A673 (cell line): ENCODE measurements at regions not wholly inside any gene's neighbourhood (a gene's known extent, or its start where the extent isn't known, plus 50 kb on each side); places are given as distances from the start of the nearest gene placed in this dataset.
"Not testable (repeated sequence)": the region's sequence is repeated elsewhere in the genome, so short reads cannot be mapped to it uniquely, and the experiment has no call there.

ENCODE experiments used
- BruUV-seq: library from RNA; stranded (reverse); fragments of 400-500 nt; replicated peaks from 2 replicates; lab custom pipeline; 2021; lab: Mats Ljungman, UMichigan
- CTCF ChIA-PET: fragments of 300-600 bp; sonication (Branson Sonifier 250); formaldehyde crosslinking; loops from one replicate; lab custom pipeline; 2022; ENCODE audit warnings: antibody characterized with exemption; lab: Charles Lee
- POLR2A ChIA-PET: fragments of 300-600 bp; sonication (Branson Sonifier 250); formaldehyde crosslinking; loops from one replicate; lab custom pipeline; 2022; ENCODE audit warnings: antibody characterized with exemption; ENCODE audit not compliant: low non-redundant PET; lab: Charles Lee
- DNase-seq: peaks from one replicate; pipeline ENCODE4 v3.0.0-alpha.2; 2015; ENCODE audit warnings: low spot score
- H3K27ac ChIP-seq: fragments of 200-600 bp; sonication (generic); 2 replicates; pipeline ENCODE4 v1.5.1; 2016; ENCODE audit warnings: mixed run types, low read depth, mild to moderate bottlenecking, mixed read lengths, antibody characterized with exemption, low read length; ENCODE audit not compliant: poor library complexity, severe bottlenecking
- H3K27me3 ChIP-seq: fragments of 200-600 bp; sonication (generic); replicated peaks from 2 replicates; pipeline ENCODE4 v1.6.1; 2017; ENCODE audit warnings: mixed run types, low read depth, mild to moderate bottlenecking, mixed read lengths, antibody characterized with exemption, low read length; ENCODE audit not compliant: insufficient read depth, poor library complexity
- H3K36me3 ChIP-seq: fragments of 200-600 bp; sonication (generic); 2 replicates; pipeline ENCODE4 v1.6.1; 2016; ENCODE audit warnings: mixed run types, mild to moderate bottlenecking, mixed read lengths, antibody characterized with exemption, low read length; ENCODE audit not compliant: insufficient read depth, poor library complexity, severe bottlenecking
- H3K4me1 ChIP-seq: fragments of 200-600 bp; sonication (generic); 2 replicates; pipeline ENCODE4 v1.6.1; 2017; ENCODE audit warnings: mixed run types, mild to moderate bottlenecking, mixed read lengths, antibody characterized with exemption, low read length; ENCODE audit not compliant: insufficient read depth, poor library complexity, severe bottlenecking
- H3K4me3 ChIP-seq: fragments of 200-600 bp; sonication (generic); 2 replicates; pipeline ENCODE4 v1.5.1; 2016; ENCODE audit warnings: low read depth, mixed run types, mild to moderate bottlenecking, mixed read lengths, low read length; ENCODE audit not compliant: poor library complexity, severe bottlenecking
- H3K9me3 ChIP-seq: fragments of 200-600 bp; sonication (generic); 2 replicates; pipeline ENCODE4 v1.6.1; 2016; ENCODE audit warnings: mixed run types, low read depth, mild to moderate bottlenecking, mixed read lengths, antibody characterized with exemption, low read length; ENCODE audit not compliant: poor library complexity, severe bottlenecking
- CTCF ChIP-seq: fragments of 300-800, 200-600 bp; sonication (generic); conservative IDR thresholded peaks from 2 replicates; pipeline ENCODE4 v1.5.1; 2017; ENCODE audit warnings: low read depth, mild to moderate bottlenecking, antibody characterized with exemption, low read length, moderate library complexity, mixed read lengths
- EZH2 ChIP-seq: fragments of 200-600 bp; sonication (generic); IDR thresholded peaks from 2 replicates; pipeline ENCODE4 v1.6.1; 2017; ENCODE audit warnings: borderline replicate concordance, low read depth, mild to moderate bottlenecking, mixed read lengths, antibody characterized with exemption, low read length; ENCODE audit not compliant: poor library complexity, severe bottlenecking
- intact Hi-C: fragments of 100-400 bp; cut with micrococcal nuclease; formaldehyde crosslinking; loops from one replicate; pipeline ENCODE4 v1.10.0; 2022; ENCODE audit not compliant: unreplicated experiment

GRCh38 chr3:104360038-104360437 is 1006.7 kb upstream of the ALCAM start:
- Histone ChIP-seq H3K27ac (no peak overlapping the region), H3K4me1 (no peaks in the 10 kb centered on the region), H3K27me3 (no peaks in the 10 kb centered on the region), H3K9me3 (no peaks in the 10 kb centered on the region), H3K4me3 (no peak overlapping the region), H3K36me3 (no peaks in the 10 kb centered on the region)
- no TSS peak for BruUV-seq
- intact Hi-C loops: no loop called here
- DNase-seq: peak; percentile 35
- POLR2A ChIA-PET: no interaction called here
- CTCF ChIA-PET: no interaction called here
- TF ChIP-seq CTCF: no peak
- no peak for TF ChIP-seq EZH2

GRCh38 chr3:104361748-104362147 is 1005.0 kb upstream of the ALCAM start:
- H3K36me3 ChIP-seq, POLR2A ChIA-PET, H3K9me3 ChIP-seq, CTCF ChIA-PET, H3K27ac ChIP-seq, H3K27me3 ChIP-seq, BruUV-seq, DNase-seq, H3K4me1 ChIP-seq, H3K4me3 ChIP-seq, intact Hi-C loops: not testable (repeated sequence)

GRCh38 chr3:104362319-104362718 is 1004.4 kb upstream of the ALCAM start:
- intact Hi-C loops: no loop called here
- no TSS peak for BruUV-seq
- H3K4me3 ChIP-seq: no peak overlapping the region
- CTCF ChIA-PET: no interaction called here
- no peaks in the 10 kb centered on the region for H3K4me1 ChIP-seq
- no peak for DNase-seq
- no peaks in the 10 kb centered on the region for H3K9me3 ChIP-seq
- no peaks in the 10 kb centered on the region for H3K27me3 ChIP-seq
- H3K36me3 ChIP-seq: no peaks in the 10 kb centered on the region
- H3K27ac ChIP-seq: no peak overlapping the region
- POLR2A ChIA-PET: no interaction called here
- TF ChIP-seq CTCF: no peak
- no peak for TF ChIP-seq EZH2

- Histone ChIP-seq H3K4me1 (no peaks in the 10 kb centered on the region), H3K27me3 (no peaks in the 10 kb centered on the region), H3K27ac (no peak overlapping the region), H3K4me3 (no peak overlapping the region), H3K36me3 (no peaks in the 10 kb centered on the region), H3K9me3 (no peaks in the 10 kb centered on the region)
- ChIA-PET CTCF (no interaction called here), POLR2A (no interaction called here)
- DNase-seq: no peak
- TF ChIP-seq EZH2 (no peak), CTCF (no peak)
- BruUV-seq: no TSS peak
- intact Hi-C loops: no loop called here
Observed at GRCh38 chr3:104367000-104367399, 999.7 kb upstream of the ALCAM start.
